HepG2 (cell line): ENCODE measurements at regions not wholly inside any gene's neighbourhood (a gene's known extent, or its start where the extent isn't known, plus 50 kb on each side); places are given as distances from the start of the nearest gene placed in this dataset.

Experiments
- ATAC-seq: fragments of 200-7000 bp; cut with Tn5 transposase; 3 replicates; pipeline ENCODE4 v1.9.1; 2020; ENCODE audit warnings: mild to moderate bottlenecking, moderate library complexity
- BruUV-seq: library from RNA; stranded (reverse); fragments of 400-500 nt; replicated peaks from 2 replicates; lab custom pipeline; 2021; lab: Mats Ljungman, UMichigan
- CTCF ChIA-PET: fragments of 300-600 bp; formaldehyde crosslinking; extraction: SDS; loops from one replicate; lab custom pipeline; 2021; ENCODE audit warnings: low total read pairs, inconsistent platforms, low intra/inter-chr PET ratio; lab: Yijun Ruan, JAX
- POLR2A ChIA-PET: fragments of 350-600 bp; sonication (Branson Sonifier 250); formaldehyde crosslinking; loops from one replicate; lab custom pipeline; 2020; ENCODE audit warnings: antibody characterized with exemption, inconsistent platforms; lab: Yijun Ruan, JAX
- DNase-seq: peaks from one replicate; pipeline ENCODE4 v3.0.0-alpha.2; 2015; ENCODE audit warnings: low spot score
- FAIRE-seq: peaks from 3 replicates; lab custom pipeline; 2011; peaks lifted over from hg19 to GRCh38; lab: Jason Lieb, UNC
- H2AFZ ChIP-seq: one replicate; pipeline ENCODE4 v1.6.1; 2011; ENCODE audit warnings: low read length, inconsistent platforms
- H3K27ac ChIP-seq: fragments of 300-600 bp; 3 replicates; pipeline ENCODE4 v1.8.0; 2011; ENCODE audit warnings: mixed run types, mild to moderate bottlenecking, mixed read lengths, low read length, inconsistent platforms; ENCODE audit not compliant: insufficient read depth; ENCODE audit errors: extremely low read length
- H3K27me3 ChIP-seq, 2 experiments: fragments of 200-600 bp in 1 of 2; 2 replicates in 1 of 2; 3 replicates in 1 of 2; pipeline versions ENCODE4 v1.6.0 to v1.8.0; 2011; ENCODE audit warnings: low read length in 2 of 2, mild to moderate bottlenecking in 2 of 2, moderate library complexity in 2 of 2, inconsistent platforms in 1 of 2; ENCODE audit not compliant: insufficient read depth in 2 of 2, control insufficient read depth in 1 of 2
- H3K36me3 ChIP-seq, 2 experiments: fragments of 200-600 bp in 1 of 2; replicated peaks in 1 of 2; 2 replicates in 1 of 2; 3 replicates in 1 of 2; pipeline versions ENCODE4 v1.5.1 to v1.8.0; 2011; ENCODE audit warnings: low read length in 2 of 2, inconsistent platforms in 1 of 2; ENCODE audit not compliant: insufficient read depth in 2 of 2, control insufficient read depth in 1 of 2
- H3K4me1 ChIP-seq: 2 replicates; pipeline ENCODE4 v1.5.1; 2012; ENCODE audit warnings: low read length, inconsistent platforms; ENCODE audit not compliant: insufficient read depth
- H3K4me2 ChIP-seq: 2 replicates; pipeline ENCODE4 v1.6.0; 2011; ENCODE audit warnings: low read depth, low read length, inconsistent platforms
- H3K4me3 ChIP-seq, 3 experiments: fragments of 200-600 bp in 1 of 3; sonication (generic), shearing (Covaris generic) in 1 of 3; replicated peaks in 1 of 3; 2 replicates each; pipeline ENCODE4 v1.5.1; 2011 to 2016; ENCODE audit warnings: low read length in 3 of 3, inconsistent platforms in 2 of 3, low read depth in 2 of 3, mild to moderate bottlenecking in 2 of 3, control low read depth in 1 of 3, mixed read lengths in 1 of 3; ENCODE audit not compliant: insufficient read depth in 1 of 3
- H3K79me2 ChIP-seq: one replicate; pipeline ENCODE4 v1.6.1; 2011; ENCODE audit warnings: low read length, inconsistent platforms; ENCODE audit not compliant: insufficient read depth
- H3K9ac ChIP-seq: 2 replicates; pipeline ENCODE4 v1.6.0; 2011; ENCODE audit warnings: mild to moderate bottlenecking, low read depth, low read length, inconsistent platforms; ENCODE audit not compliant: insufficient read depth
- H3K9me3 ChIP-seq: 2 replicates; pipeline ENCODE4 v1.5.1; 2012; ENCODE audit warnings: mild to moderate bottlenecking, low read length
- H4K20me1 ChIP-seq: 2 replicates; pipeline ENCODE4 v1.6.0; 2011; ENCODE audit warnings: inconsistent platforms, mild to moderate bottlenecking, low read length, moderate library complexity; ENCODE audit not compliant: insufficient read depth
- FOSL1 ChIP-seq: sonication (generic); formaldehyde crosslinking; IDR thresholded peaks from 2 replicates; pipeline ENCODE4 v1.9.0; 2021; ENCODE audit warnings: missing genetic modification reagents, borderline replicate concordance
- GTF2F1 ChIP-seq: fragments of 150-350 bp; IDR thresholded peaks from 2 replicates; pipeline ENCODE4 v1.6.1; 2014; ENCODE audit warnings: low read length
- IKZF4 ChIP-seq: sonication (generic); formaldehyde crosslinking; IDR thresholded peaks from 2 replicates; pipeline ENCODE4 v1.5.1; 2020; ENCODE audit warnings: borderline replicate concordance, mild to moderate bottlenecking, low read depth, missing genetic modification reagents; ENCODE audit errors: not compliant biosample characterization
- KDM5B ChIP-seq: sonication (generic); formaldehyde crosslinking; IDR thresholded peaks from 2 replicates; pipeline ENCODE4 v1.4.0; 2020; ENCODE audit warnings: missing genetic modification reagents, mild to moderate bottlenecking, borderline replicate concordance
- KMT2B ChIP-seq: IDR thresholded peaks from 2 replicates; pipeline ENCODE4 v1.6.1; 2016; ENCODE audit warnings: missing genetic modification reagents, missing compliant biosample characterization
- PAWR ChIP-seq: sonication (generic); formaldehyde crosslinking; IDR thresholded peaks from 2 replicates; pipeline ENCODE4 v1.4.0; 2020; ENCODE audit warnings: missing genetic modification reagents, mild to moderate bottlenecking, borderline replicate concordance
- TEAD2 ChIP-seq: sonication (generic); formaldehyde crosslinking; IDR thresholded peaks from 2 replicates; pipeline ENCODE4 v1.9.0; 2021; ENCODE audit warnings: missing genetic modification reagents
- ZEB1 ChIP-seq: IDR thresholded peaks from 2 replicates; pipeline ENCODE4 v1.6.1; 2012; ENCODE audit warnings: mild to moderate bottlenecking, low read depth, inconsistent platforms; ENCODE audit not compliant: insufficient replicate concordance
- ZNF292 ChIP-seq: sonication (generic); formaldehyde crosslinking; IDR thresholded peaks from 2 replicates; pipeline ENCODE4 v1.8.1; 2022; ENCODE audit warnings: mild to moderate bottlenecking, low read depth, missing genetic modification reagents, borderline replicate concordance
- ZNF431 ChIP-seq: sonication (generic); formaldehyde crosslinking; IDR thresholded peaks from 2 replicates; pipeline ENCODE4 v1.9.0; 2022; ENCODE audit warnings: missing genetic modification reagents, low read depth, mild to moderate bottlenecking, borderline replicate concordance
- ZNF572 ChIP-seq: sonication (generic); formaldehyde crosslinking; IDR thresholded peaks from 2 replicates; pipeline ENCODE4 v1.5.1; 2020; ENCODE audit warnings: mild to moderate bottlenecking, missing genetic modification reagents
- ZSCAN9 ChIP-seq: IDR thresholded peaks from 2 replicates; pipeline ENCODE4 v1.6.1; 2016; ENCODE audit warnings: borderline replicate concordance
- WGBS: methylation state at CpG from one replicate; pipeline ENCODE4 v1.1.6; 2017; ENCODE audit warnings: low lambda C conversion rate; 5-methylcytosine and 5-hydroxymethylcytosine counted together
- in situ Hi-C: cut with HindIII; loops from 2 replicates; pipeline ENCODE4 v1.10.0; 2017; ENCODE audit warnings: low pct_unique_long_range_greater_than_20kb; ENCODE audit not compliant: extremely low pct_ligation_motif_present
- intact Hi-C: fragments of 100-400 bp; cut with micrococcal nuclease; formaldehyde crosslinking; loops from one replicate; pipeline ENCODE4 v1.10.0; 2022; ENCODE audit not compliant: unreplicated experiment
- TF ChIP-seq, protein P1 (sequence below): sonication (generic); formaldehyde crosslinking; IDR thresholded peaks from 2 replicates; pipeline ENCODE4 v1.5.0; 2020; ENCODE audit warnings: mild to moderate bottlenecking, missing genetic modification reagents, borderline replicate concordance
- TF ChIP-seq, protein P2 (sequence below): sonication (generic); formaldehyde crosslinking; IDR thresholded peaks from 2 replicates; pipeline ENCODE4 v1.5.1; 2020; ENCODE audit warnings: mild to moderate bottlenecking, missing genetic modification reagents, moderate library complexity

DNA sequence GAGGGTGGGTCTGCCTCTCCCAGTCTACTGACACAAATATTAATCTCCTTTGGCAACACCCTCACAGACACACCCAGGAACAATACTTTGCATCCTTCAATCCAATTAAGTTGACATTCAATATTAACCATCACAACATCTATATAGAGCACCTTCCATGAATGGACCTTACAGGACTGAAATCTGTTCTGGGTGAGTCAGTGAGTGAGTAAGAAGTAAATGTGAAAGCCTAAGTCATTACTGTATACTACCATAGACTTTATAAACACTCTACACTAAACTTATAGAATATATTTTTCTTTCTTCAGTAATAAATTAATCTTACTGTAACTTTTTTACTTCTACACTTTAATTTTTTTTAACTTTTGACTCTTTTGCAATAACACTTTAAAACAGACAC lies 993.8 kb upstream of the MAP3K7 start:
- CTCF ChIA-PET: no interaction called here

DNA sequence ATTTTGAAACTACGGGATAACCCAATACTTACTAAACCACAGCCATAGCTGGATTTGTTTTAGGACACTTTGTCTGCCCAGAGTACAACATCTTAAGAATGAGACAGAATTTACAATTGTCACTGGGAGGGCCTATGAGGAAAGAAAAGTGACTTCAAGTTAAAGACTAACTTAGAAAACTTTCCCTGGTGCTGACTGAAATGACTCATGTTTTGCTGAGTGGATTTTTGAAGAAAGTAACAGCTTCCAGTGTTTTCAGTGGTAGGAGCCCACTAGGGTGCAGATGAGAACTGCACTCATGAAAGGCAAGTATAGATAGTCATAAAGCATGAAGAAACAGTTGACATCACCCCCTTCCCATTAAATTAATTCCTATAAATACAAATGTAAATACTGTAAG lies 988.2 kb upstream of the MAP3K7 start:
- BruUV-seq: no TSS peak
- H3K4me3 ChIP-seq: no peak overlapping the region
- no peak overlapping the region for H2AFZ ChIP-seq
- in situ Hi-C loops: no loop called here
- intact Hi-C loops: no loop called here
- no peaks in the 10 kb centered on the region for H3K9me3 ChIP-seq
- ChIA-PET POLR2A (no interaction called here), CTCF (no interaction called here)
- H3K36me3 ChIP-seq: no peaks in the 10 kb centered on the region
- 0% methylated on average over 1 of the region's 1 CpG for WGBS
- H3K9ac ChIP-seq: no peak overlapping the region
- no peaks in the 10 kb centered on the region for H3K27me3 ChIP-seq
- FAIRE-seq (no peak), ATAC-seq (no peak), DNase-seq (no peak)
- no peaks in the 10 kb centered on the region for H3K4me1 ChIP-seq
- H4K20me1 ChIP-seq: no peaks in the 10 kb centered on the region
- H3K27ac ChIP-seq: no peak overlapping the region
- H3K79me2 ChIP-seq: no peaks in the 10 kb centered on the region
- no peak overlapping the region for H3K4me2 ChIP-seq
- TF ChIP-seq PAWR (CRISPR knock-in tag): no peak
- TF ChIP-seq FOSL1: no peak
- TF ChIP-seq ZNF431 (CRISPR knock-in tag): no peak
- TF ChIP-seq ZNF572 (CRISPR knock-in tag): no peak
- TF ChIP-seq ZSCAN9 (CRISPR knock-in tag): no peak
- TF ChIP-seq, protein P1, sequence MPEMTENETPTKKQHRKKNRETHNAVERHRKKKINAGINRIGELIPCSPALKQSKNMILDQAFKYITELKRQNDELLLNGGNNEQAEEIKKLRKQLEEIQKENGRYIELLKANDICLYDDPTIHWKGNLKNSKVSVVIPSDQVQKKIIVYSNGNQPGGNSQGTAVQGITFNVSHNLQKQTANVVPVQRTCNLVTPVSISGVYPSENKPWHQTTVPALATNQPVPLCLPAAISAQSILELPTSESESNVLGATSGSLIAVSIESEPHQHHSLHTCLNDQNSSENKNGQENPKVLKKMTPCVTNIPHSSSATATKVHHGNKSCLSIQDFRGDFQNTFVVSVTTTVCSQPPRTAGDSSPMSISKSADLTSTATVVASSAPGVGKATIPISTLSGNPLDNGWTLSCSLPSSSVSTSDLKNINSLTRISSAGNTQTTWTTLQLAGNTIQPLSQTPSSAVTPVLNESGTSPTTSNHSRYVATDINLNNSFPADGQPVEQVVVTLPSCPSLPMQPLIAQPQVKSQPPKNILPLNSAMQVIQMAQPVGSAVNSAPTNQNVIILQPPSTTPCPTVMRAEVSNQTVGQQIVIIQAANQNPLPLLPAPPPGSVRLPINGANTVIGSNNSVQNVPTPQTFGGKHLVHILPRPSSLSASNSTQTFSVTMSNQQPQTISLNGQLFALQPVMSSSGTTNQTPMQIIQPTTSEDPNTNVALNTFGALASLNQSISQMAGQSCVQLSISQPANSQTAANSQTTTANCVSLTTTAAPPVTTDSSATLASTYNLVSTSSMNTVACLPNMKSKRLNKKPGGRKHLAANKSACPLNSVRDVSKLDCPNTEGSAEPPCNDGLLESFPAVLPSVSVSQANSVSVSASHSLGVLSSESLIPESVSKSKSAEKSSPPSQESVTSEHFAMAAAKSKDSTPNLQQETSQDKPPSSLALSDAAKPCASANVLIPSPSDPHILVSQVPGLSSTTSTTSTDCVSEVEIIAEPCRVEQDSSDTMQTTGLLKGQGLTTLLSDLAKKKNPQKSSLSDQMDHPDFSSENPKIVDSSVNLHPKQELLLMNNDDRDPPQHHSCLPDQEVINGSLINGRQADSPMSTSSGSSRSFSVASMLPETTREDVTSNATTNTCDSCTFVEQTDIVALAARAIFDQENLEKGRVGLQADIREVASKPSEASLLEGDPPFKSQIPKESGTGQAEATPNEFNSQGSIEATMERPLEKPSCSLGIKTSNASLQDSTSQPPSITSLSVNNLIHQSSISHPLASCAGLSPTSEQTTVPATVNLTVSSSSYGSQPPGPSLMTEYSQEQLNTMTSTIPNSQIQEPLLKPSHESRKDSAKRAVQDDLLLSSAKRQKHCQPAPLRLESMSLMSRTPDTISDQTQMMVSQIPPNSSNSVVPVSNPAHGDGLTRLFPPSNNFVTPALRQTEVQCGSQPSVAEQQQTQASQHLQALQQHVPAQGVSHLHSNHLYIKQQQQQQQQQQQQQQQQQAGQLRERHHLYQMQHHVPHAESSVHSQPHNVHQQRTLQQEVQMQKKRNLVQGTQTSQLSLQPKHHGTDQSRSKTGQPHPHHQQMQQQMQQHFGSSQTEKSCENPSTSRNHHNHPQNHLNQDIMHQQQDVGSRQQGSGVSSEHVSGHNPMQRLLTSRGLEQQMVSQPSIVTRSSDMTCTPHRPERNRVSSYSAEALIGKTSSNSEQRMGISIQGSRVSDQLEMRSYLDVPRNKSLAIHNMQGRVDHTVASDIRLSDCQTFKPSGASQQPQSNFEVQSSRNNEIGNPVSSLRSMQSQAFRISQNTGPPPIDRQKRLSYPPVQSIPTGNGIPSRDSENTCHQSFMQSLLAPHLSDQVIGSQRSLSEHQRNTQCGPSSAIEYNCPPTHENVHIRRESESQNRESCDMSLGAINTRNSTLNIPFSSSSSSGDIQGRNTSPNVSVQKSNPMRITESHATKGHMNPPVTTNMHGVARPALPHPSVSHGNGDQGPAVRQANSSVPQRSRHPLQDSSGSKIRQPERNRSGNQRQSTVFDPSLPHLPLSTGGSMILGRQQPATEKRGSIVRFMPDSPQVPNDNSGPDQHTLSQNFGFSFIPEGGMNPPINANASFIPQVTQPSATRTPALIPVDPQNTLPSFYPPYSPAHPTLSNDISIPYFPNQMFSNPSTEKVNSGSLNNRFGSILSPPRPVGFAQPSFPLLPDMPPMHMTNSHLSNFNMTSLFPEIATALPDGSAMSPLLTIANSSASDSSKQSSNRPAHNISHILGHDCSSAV: no peak

More for the DNA sequence above, 993.8 kb upstream of the MAP3K7 start:
- no peak overlapping the region for H3K9ac ChIP-seq
- no peak for TF ChIP-seq FOSL1
- TF ChIP-seq, protein P2, sequence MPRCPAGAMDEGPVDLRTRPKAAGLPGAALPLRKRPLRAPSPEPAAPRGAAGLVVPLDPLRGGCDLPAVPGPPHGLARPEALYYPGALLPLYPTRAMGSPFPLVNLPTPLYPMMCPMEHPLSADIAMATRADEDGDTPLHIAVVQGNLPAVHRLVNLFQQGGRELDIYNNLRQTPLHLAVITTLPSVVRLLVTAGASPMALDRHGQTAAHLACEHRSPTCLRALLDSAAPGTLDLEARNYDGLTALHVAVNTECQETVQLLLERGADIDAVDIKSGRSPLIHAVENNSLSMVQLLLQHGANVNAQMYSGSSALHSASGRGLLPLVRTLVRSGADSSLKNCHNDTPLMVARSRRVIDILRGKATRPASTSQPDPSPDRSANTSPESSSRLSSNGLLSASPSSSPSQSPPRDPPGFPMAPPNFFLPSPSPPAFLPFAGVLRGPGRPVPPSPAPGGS (CRISPR knock-in tag): no peak
- TF ChIP-seq TEAD2: no peak
- TF ChIP-seq KMT2B: no peak
- TF ChIP-seq ZEB1: no peak
- no peak for TF ChIP-seq ZNF292 (CRISPR knock-in tag)
- no peak for TF ChIP-seq IKZF4 (CRISPR knock-in tag)
- TF ChIP-seq GTF2F1: no peak
- no peak for TF ChIP-seq KDM5B (CRISPR knock-in tag)
- TF ChIP-seq, all 625 proteins: peak for 0
- DNase-seq: no peak
- H3K4me1 ChIP-seq: no peaks in the 10 kb centered on the region
- no peak overlapping the region for H2AFZ ChIP-seq
- H4K20me1 ChIP-seq: no peaks in the 10 kb centered on the region
- POLR2A ChIA-PET: no interaction called here
- H3K27ac ChIP-seq: no peak overlapping the region
- no peak for FAIRE-seq
- ATAC-seq: no peak
- intact Hi-C loops: no loop called here
- no peak overlapping the region for H3K4me3 ChIP-seq
- BruUV-seq: no TSS peak
- no peaks in the 10 kb centered on the region for H3K27me3 ChIP-seq
- no peaks in the 10 kb centered on the region for H3K36me3 ChIP-seq
- H3K9me3 ChIP-seq: no peaks in the 10 kb centered on the region
- no peaks in the 10 kb centered on the region for H3K79me2 ChIP-seq
- in situ Hi-C loops: no loop called here
- H3K4me2 ChIP-seq: no peak overlapping the region
